ENCODE measurements at regions not wholly inside any gene's neighbourhood (a gene's known extent, or its start where the extent isn't known, plus 50 kb on each side); places are given as distances from the start of the nearest gene placed in this dataset.

DNA sequence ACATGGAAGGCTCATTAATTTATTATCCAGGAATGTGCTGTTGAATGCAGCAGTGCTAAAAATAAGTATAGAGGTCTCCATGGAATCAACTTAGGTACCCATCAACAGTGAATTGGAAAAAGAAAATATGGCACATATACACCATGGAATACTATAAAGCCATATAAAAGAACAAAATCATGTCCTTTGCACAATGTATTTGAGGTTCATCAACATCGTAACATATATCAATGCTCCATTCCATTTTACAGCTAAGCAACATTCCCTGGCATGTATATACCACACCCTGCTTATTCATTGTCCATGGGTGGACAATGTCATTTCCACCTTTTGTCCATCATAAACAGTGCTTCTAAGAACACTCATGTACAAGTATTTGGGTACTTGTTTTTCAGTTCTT is 147.8 kb upstream of the RASSF8 start:
- no peak for DNase-seq (ENCODE audit: low spot score)
- ATAC-seq (ENCODE audit: low FRiP score) = no peak
- TF ChIP-seq, protein P1, sequence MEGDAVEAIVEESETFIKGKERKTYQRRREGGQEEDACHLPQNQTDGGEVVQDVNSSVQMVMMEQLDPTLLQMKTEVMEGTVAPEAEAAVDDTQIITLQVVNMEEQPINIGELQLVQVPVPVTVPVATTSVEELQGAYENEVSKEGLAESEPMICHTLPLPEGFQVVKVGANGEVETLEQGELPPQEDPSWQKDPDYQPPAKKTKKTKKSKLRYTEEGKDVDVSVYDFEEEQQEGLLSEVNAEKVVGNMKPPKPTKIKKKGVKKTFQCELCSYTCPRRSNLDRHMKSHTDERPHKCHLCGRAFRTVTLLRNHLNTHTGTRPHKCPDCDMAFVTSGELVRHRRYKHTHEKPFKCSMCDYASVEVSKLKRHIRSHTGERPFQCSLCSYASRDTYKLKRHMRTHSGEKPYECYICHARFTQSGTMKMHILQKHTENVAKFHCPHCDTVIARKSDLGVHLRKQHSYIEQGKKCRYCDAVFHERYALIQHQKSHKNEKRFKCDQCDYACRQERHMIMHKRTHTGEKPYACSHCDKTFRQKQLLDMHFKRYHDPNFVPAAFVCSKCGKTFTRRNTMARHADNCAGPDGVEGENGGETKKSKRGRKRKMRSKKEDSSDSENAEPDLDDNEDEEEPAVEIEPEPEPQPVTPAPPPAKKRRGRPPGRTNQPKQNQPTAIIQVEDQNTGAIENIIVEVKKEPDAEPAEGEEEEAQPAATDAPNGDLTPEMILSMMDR (IDR thresholded peaks at IDR 0.05) = no peak

DNA sequence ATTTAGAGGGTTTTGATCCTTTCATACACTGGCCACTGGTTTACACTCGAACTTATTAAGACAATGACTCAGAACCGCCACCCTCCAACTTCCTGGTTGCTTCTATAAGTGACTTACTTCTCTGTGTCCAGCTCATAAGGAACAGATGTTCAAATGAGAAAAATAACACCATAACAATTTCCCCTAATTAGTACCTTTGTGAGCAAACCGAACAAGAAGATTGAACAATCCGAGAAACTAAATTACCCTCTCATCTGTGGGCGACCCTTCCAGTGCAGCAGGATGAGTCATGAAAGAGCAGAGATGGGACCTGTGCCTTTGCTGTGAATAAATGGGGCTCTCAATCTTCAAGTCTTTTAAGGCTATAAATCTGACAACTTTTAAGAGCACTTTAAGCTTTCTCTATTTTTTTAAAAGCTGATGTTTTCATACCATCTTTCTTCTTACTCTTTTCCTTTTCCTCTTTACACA is 146.8 kb upstream of the RASSF8 start:
- DNase-seq (ENCODE audit: low spot score) (no peak), ATAC-seq (ENCODE audit: low FRiP score) (peak; percentile 68)
- TF ChIP-seq, protein P1 (IDR thresholded peaks at IDR 0.05) = no peak

DNA sequence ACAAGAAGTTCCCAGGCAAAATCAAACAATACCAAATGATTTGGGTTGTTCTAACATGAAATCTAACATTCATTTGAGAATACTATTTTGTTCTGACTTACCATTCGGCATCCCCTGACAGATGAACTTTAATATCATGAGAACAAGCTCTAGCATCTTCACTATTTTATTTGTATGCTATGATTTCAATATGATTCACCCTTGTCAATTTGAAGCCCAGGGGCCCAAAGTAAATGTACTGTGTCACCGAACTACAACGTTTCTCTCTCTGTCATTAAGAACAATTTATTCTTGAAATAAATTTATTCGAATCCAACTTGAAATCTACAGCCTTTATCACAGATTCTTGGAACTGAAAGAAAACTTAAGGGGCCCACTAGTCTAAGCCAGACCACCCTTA is 146.2 kb upstream of the RASSF8 start:
- ATAC-seq (ENCODE audit: low FRiP score) = no peak
- no peak for DNase-seq (ENCODE audit: low spot score)
- TF ChIP-seq, protein P1 (IDR thresholded peaks at IDR 0.05) = no peak

DNA sequence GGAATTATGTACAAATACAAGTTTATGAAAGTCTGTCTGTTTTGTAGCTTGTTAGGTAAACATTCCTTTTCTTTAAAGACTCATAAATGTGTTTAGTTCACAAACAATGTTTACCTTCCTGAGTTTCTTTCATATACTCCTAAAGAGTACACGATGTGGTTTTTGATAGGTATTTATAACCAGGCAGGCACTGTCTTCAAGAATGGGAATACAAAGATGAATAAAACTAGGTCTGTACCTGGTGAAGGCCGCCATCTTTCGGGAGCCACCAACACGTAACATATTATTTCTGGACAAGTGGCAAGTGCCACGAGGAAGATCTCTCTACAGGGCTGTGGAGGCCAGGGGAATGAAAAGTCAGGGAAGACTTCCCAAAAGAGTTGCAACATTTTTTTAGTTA is 144.6 kb upstream of the RASSF8 start:
- DNase-seq (ENCODE audit: low spot score) (no peak), ATAC-seq (ENCODE audit: low FRiP score) (no peak)
- TF ChIP-seq, protein P1 (IDR thresholded peaks at IDR 0.05) = no peak

DNA sequence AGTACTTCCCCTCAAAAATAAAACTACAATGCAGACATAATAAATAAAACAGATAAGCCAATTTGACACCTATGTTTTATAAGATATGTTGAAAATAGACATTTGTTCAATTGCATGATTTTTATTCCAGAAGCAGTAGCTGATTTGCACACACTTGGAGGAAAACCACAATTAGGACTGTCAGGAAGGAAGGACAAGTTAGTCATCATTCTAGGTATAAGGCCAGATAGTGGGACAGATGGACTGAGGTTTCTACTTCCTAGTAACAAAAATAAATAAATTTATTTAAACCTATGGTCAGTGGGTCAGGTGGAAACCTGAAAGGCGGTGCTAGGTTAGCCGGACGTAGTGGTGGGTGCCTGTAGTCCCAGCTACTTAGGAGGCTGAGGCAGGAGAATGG is 141.8 kb upstream of the RASSF8 start:
- TF ChIP-seq, protein P1 (IDR thresholded peaks at IDR 0.05) = no peak
- DNase-seq (ENCODE audit: low spot score) = no peak
- no peak for ATAC-seq (ENCODE audit: low FRiP score)

DNA sequence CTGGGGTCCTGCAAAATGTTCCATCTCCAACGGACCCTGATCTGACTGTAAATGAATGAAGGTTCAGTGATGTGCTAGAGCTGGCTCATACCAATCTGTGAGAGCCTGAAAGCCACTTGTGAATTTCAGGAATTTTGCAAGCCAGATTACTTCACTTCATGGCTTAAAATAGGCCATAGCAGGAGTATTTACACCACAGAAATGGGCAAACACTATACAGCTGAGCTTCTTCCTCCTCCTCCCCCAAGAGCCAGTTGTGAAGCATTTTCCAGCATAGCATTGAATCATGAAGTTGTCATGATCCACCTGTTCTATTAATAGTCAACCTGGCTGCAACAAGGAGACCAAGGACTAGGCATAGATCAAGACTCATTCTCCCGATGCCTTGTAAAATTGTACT is 141.3 kb upstream of the RASSF8 start:
- ATAC-seq (ENCODE audit: low FRiP score) (no peak), DNase-seq (ENCODE audit: low spot score) (no peak)
- TF ChIP-seq, protein P1 (IDR thresholded peaks at IDR 0.05) = no peak

DNA sequence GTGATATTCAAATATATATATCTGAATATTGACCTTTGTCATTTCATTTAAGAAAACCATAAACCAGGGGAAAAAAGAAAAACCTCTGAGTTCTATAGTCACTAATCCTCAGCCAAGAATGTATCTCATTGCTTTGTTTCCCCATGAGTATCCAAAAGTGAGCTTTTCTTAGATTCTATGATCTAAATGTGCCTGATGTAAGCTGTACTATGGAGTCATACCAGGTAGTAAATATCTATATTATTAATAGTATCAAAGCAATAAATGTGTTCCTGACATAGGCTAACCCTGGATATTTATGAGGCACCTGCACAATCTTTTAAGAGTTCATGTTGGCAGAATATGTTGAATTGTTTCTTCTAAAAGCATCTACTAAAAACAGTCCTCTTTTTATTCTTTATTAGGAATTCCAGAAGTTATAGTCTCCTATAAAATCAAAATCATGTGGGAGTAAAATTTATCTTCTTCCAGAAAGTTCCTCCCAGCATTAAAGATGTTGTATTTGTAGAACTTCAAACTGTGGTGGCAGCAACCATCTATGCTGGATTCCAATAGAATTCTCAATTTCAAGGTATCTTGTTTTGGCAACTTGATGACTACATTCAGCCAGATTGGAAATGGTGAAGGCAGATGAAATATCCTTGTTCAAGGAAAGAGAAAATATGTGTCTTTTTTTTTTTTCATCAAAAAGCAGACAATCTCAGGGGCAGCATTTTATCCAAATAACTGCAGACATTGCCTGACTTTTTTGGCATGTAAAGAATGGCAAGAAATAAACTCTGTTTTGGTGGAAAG is 139.7 kb upstream of the RASSF8 start:
- no peak for DNase-seq (ENCODE audit: low spot score)
- ATAC-seq (ENCODE audit: low FRiP score) = no peak
- TF ChIP-seq, protein P1 (IDR thresholded peaks at IDR 0.05) = no peak

Data from omental fat pad (tissue), 3 donors.